GM21723 (cell line): ENCODE measurements at regions not wholly inside any gene's neighbourhood (a gene's known extent, or its start where the extent isn't known, plus 50 kb on each side); places are given as distances from the start of the nearest gene placed in this dataset.
A peak's percentile ranks its signal among the peaks of the same experiment; 100 is the strongest.
"Not testable (repeated sequence)": the region's sequence is repeated elsewhere in the genome, so short reads cannot be mapped to it uniquely, and the experiment has no call there.

Source experiments
- ATAC-seq: cut with Tn5 transposase; IDR thresholded peaks from one replicate; pipeline ENCODE4 v1.9.1; 2021; ENCODE audit warnings: mild to moderate bottlenecking, moderate library complexity; ENCODE audit not compliant: unreplicated experiment

DNA sequence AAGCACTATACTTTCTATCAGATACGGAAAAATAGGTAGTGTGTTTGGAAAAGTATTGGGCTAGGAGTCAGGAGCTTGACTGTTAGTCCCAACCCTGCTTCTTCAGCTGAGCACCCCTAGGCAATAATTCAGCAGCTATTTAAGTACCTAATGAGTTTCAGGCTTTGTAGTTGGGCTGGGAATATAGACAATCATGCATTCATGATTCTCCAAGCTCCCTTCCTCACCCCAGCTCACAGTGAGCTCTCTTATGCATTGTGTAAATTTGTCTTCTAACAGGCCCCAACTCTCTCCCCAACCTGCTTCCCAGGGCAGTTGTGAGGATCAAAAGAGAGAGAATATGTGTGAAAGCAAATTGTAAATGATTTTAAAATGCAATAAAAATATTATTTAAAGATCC lies 201.2 kb downstream of the MSX2 start:
- ATAC-seq = no peak

DNA sequence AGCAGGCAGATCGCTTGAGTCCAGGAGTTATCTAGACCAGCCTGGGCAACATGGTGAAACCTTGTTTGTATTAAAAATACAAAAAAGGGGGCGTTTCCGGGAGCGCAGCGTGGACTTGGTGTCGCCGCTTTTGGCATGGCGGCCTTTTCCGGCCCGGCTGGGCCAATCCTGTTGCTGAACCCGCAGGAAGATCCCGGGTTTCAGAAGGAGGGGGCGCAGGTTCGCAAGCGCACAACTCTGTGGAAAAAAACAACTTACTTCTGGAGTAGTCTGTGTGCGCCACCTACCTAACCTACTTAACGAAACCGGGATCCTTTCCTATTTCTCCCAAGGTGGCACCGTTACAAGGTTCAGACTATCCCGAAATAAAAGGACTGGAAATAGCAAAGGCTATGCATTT lies 198.6 kb downstream of the MSX2 start:
- no peak for ATAC-seq

DNA sequence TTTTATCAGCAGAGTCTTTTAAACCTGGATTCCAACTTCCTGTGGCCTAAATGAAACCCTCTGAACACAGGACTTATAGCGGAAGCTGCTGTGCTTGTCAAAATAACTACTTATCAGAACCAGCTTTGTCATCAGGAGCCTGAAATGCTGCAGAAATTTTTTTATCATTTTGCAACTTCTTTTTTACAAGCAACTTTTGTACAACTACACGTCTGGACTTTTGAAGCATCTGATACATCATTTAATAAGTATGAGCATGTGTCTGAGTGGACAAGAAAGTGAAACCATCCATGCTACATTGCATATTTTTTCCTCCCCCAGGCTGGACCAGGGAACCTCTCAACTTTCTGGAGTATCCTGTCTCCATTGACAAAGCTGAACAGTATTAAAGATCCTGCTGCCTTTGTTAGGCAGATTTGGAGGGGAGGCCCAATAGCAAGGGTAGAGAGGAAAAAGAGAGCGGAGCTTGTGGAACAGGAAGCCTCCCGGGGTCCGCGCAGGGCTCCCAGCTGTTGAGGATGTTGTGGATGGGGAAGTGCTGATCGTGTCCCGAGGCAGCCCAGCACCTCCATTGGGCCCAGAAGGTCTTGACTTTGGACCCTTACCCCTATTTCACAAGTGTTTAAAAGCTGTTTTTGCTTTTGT lies 196.6 kb downstream of the MSX2 start:
- ATAC-seq = no peak

DNA sequence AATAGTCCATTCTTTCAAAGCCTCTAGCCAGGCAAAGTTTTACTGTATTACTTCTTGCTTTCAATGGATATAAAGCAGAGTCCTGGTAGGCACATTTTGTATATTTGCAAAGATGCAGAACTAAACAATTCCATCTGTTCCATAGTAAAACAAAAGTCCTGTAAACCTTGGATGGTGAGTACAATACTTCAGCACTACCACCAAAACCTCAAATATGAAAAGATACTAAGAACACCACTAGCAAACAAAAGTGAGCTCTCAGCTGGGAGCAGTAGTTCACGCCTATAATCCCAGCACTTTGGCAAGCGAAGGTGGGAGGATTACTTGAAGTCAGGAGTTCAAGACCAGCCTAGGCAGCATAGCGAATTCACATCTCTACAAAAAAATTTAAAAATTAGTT lies 195.0 kb downstream of the MSX2 start:
- ATAC-seq = no peak

DNA sequence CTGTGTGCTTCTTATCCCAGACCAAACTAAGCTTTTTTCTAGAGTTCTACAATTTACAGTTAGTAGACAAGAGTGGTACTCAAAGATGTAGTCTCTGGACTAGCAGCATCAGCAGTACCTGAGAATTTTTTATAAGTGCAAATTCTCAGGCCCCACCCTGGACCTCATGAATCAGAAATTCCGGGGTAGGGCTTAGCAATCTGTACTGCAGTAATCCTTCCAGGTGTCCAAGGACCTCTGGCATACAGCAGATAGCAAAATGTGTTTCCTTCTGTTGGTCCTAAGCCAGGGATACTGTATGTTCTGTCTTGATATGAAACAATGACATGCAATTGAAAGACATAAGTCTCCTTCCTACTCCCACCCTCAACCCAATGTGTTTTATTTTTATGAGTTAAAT lies 194.3 kb downstream of the MSX2 start:
- no peak for ATAC-seq

DNA sequence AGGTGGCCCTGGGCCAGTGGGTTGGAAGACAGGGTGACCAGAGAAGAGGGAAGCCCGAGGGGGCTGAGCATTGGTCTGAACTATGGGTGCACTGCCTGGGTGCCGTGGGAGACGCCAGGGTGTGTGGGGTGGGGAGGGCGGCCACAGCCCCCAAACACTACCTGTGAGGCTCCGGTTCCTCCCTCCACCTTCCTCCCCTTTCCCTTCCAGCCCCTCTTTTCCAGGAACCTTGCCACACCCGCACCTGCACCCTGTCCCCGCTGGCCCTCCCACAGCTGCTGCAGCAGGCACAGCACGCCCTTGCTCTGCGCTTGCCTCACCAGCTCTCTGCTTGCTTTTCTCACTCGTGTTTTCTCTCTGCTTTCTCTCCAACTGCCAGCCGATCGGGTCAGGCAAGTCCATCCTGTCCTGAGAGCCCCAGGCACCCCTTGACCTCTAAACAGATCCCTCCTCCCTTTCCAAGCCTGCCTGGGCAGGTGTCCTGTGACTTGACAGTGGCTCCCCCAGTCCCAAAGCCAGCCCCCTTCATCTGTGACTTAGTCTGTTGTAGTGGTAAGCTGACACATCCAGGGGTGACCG lies 193.7 kb downstream of the MSX2 start:
- no peak for ATAC-seq

DNA sequence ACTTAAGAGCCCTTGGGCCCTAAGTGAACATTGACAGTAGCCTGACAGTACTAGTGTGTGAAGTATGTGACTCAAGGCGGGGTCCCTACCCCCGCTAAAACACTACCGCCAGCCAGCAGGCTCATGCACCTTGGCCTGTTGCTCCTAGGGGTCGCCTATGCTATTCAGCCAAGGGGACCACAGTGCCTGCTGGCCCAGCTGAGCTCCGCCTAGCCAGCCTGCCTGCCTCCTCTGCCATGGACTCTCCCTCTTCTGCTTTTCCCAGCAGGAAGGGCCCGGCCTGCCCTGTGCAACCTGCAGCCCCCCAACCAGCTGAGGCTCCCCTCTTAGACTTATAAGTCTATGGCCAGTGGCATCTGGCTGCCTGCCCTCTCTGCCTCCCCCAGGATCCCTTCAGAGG lies 193.1 kb downstream of the MSX2 start:
- not testable (repeated sequence) for ATAC-seq

DNA sequence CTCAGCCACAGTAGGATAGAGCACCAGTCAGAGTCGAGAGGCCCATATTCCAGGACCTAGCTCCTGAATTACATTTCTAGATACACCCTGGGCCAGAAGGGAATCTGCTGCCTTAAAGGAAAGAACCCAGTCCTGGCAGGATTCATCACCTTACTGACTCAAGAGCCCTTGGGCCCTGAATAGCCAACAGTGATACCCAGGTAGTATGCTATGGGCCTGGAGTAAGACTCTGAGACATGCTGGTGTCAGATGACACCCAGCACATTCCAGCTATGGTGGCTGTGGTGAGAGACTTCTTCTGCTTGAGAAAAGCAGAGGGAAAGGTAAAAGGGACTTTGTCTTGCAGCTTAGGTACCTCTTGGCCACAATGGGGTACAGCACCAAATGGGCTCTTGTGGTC lies 192.5 kb downstream of the MSX2 start:
- not testable (repeated sequence) for ATAC-seq

DNA sequence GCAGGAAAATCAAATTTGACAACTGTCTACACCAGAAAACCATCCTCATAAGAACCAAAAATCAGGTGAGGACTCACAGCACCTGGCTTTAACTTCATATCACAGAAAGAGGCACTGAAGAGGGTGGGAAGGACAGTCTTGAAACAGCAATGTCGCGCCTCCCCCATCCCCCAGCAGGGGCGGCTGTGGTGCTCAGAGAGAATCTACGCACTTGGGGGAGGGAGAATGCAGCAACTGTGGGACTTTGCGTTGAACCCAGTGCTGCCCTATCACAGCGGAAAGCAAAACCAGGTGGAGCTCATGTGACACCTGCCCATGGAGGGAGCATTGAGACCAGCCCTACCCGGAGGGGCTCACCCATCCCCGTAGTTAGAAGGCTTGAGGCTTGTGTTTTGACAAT lies 191.8 kb downstream of the MSX2 start:
- no peak for ATAC-seq

DNA sequence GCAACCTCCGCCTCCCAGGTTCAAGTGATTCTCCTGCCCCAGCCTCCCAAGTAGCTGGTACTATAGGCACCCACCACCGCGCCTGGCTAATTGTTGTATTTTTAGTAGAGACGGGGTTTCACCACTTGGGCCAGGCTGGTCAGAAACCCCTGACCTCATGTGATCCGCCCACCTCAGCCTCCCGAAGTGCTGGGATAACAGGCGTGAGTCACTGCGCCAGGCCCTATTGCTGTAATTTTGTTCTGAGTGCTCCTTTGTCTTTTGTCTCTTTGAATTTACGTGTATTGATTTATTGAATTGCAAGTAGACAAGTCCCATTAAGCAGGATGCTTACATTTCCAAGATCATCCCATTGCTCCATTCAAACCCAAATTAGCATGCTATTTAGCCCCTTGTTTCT lies 186.7 kb downstream of the MSX2 start:
- no peak for ATAC-seq

DNA sequence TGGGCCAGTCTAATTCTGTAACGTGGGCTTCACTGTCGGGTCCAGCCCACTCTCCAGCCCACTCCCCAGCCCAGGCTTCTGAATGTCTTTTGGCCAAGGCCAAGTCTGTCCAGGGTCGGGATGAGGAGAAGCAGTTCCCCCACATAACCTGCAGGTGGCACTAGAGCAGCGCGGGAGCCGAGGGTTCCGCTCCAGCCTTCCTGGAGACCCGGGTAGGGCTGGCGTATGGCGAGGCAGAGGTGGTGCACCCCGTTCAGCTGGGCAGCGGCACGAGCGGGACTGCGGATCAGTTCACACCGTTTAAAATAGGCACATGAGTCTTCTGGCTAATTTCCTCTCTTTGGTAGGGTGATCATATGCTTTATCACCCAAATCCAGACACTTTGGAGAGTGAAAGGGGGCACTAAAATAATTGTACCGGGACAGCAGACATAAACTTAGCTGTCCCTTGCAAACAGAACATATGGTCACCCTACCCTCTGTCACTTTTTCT lies 185.9 kb downstream of the MSX2 start:
- peak; percentile 86 for ATAC-seq

DNA sequence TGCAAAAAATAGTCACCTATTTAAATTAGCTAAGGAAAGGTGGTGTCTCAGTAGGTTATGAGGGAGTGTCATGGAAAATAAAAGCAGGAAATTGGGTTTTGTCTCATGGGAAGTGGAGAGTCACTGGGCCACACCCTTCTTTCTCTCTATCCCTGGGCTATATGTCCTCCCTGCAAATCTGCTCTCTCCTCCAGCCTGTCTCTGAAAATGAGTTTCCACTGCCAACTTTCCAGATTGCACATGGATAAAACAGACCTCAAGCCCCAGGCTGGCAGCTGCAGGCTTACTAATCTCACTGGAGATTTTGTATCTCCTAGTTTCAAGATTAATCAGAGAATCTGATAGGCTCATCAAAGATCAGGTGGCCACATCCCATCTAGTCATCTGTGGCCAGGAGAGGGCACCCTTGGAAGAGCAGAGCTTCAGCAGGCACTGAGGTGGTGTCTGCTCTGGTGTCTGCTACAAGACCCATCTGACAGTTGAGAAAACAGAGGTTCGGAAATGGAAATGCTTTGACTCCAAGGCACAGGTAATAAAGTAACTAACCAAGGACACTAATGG lies 178.9 kb downstream of the MSX2 start:
- ATAC-seq = no peak

DNA sequence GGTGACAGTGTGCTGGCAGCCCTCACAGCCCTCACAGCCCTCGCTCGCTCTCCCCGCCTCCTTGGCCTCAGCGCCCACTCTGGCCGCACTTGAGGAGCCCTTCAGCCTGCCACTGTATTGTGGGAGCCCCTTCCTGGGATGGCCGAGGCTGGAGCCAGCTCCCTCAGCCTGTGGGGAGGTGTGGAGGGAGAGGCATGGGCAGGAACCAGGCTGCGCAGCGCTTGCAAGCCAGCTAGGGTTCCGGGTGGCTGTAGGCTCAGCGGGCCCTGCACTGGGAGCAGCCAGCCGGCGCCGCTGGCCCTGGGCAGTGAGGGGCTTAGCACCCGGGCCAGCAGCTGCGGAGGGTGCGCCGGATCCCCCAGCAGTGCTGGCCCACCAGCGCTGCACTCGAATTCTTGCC lies 177.0 kb downstream of the MSX2 start:
- ATAC-seq = no peak

DNA sequence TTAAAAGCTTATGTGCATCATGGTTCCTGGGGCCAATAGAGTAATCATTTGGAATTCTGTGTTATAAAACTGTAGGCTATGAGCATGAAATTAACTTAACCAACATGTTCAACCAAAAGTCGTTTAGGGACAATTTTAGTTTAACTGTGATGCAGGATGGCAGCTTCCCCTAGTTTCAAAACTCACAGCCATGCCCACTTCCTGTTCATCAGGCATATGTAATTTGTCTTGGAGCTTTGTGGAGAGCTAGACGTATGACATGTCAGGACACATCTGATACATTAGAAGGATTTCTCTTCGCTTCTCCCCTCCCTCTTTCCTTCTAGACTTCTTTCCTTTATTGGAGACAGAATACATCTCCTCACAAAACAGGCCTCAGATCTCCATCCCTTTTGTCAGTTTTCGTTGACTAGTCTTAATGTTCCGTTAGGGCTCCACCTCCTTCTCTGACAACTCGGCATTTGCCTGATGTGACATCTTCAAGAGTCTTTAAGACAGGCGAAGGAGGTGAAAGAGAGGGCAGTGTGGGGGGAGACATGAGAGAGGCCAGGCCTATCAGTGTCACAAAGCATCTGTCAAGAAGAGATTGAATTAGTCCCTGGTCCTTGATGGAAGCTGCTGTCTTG lies 176.0 kb downstream of the MSX2 start:
- ATAC-seq = no peak

DNA sequence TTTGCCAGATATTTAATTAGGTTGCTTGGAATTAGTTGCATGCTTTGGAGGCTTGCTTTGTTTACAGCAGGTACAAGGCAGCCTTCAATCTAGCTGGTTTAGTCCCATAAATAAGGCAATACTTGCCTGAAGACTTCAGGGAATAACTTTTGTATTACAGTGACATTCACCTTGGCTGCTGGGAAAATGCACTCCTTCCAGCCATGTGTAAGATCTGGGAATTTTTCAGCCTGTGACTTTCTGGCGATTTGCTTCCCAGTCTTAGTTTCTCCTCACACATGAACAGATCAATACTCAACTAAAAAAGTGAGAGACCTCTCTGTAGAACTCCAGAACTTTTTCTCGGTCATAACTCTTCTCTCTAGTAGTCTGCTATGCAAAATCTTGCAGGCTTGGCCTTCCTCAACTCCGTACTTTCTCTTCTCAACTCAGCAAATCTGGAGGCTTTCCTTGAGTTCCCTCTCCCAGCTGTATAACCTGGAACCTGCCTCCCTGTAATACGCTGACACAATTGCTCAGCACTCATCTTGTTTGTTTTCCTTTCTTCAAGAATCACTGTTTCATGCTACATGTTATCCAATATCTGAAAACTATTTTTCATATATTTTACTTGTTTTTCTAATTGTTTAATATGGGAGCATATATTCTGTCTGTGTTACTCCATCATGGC lies 173.0 kb downstream of the MSX2 start:
- ATAC-seq = no peak

DNA sequence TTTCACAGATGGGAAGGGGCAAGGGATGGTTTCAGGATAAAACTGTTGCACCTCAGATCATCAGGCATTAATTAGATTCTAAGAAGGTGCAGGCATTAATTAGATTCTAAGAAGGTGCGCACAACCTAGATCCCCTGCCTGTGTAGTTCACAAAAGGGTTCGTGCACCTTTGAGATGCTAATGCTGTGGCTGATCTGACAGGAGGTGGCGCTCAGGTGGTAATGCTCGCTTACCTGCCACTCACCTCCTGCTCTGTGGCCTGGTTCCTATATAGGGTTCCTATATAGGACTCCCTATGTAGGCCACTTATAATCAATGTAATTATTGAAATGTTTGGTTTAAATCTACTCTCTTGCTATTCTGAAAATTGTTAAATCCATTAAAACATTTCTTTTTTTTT lies 171.0 kb downstream of the MSX2 start:
- no peak for ATAC-seq

DNA sequence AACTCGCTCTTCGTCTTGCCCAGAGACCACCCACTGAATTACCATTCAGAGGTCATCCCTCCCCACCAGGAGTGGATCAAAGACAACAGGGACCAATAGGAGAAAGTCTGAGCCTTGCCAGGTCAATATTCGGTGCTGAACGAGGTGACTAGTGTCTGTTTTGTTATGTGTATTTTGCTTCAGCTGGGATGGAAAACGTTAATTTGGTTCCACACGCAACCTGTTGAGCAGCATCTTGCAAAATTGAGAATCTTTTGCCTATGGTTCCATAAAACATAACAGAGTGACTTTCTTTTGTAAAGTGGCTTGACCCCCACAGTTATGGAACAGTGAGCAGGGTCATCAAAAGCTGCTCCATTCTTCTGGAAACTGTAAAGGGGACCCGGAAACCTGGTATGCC lies 168.4 kb downstream of the MSX2 start:
- no peak for ATAC-seq

DNA sequence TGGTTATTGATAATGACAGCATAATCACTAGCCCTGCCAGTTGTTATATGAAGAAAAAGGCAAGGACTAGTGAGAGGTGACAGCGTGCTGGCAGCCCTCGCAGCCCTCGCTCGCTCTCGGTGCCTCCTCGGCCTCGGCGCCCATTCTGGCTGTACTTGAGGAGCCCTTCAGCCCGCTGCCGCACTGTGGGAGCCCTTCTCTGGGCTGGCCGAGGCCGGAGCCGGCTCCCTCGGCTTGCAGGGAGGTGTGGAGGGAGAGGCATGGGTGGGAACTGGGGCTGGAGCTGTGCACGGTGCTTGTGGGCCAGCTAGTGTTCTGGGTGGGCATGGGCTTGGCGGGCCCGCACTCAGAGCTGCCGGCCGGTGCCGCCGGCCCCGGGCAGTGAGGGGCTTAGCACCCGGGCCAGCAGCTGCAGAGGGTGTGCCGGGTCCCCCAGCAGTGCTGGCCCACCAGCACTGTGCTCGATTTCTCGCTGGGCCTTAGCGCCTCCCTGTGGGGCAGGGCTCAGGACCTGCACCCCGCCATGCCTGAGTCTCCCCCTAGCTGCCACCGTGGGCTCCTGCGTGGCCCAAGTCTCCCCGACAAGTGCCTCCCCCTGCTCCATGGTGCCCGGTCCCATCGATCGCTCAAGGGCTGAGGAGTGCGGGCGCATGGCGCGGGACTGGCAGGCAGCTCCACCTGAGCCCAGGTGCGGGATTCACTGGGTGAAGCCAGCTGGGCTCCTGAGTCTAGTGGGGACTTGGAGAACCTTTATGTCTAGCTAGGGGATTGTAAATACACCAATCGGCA lies 156.2 kb downstream of the MSX2 start:
- not testable (repeated sequence) for ATAC-seq

DNA sequence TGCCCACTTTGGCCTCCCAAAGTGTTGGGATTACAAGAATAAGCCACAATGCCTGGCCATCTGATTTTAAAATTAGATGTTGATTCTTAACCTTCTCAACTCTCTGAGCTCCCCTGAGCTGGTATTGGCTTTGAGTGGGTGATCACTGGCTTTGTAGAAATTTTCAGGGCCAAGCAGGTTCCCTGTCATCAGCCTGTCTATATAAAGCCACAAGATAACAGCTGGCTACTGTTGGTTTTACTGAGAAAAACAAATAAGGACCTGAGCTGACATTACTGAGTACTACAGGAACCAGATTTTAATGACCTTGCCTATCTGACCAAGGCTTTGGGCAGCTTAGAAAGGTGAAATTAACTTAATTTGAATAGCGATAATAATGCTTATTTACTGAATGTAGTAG lies 153.6 kb downstream of the MSX2 start:
- ATAC-seq = no peak

DNA sequence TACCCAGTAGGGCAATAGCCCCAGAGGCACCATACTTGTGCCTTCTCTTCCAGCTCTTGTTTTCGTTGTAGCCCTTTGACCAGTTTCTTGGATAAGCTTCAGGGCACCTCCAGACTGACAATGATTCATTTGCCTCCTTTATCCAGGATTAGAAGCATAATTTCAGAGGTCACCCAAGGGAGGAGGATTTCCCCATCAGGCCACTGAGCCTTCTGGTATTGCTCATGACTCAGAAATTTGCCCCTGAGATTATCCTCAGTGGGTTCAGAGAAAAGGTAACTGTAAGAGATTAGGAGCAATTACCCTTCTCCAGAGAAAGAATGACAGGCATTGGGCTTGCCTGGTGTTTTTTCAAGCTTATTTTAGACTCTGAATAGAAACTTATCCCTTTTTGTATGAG lies 147.9 kb downstream of the MSX2 start:
- no peak for ATAC-seq

DNA sequence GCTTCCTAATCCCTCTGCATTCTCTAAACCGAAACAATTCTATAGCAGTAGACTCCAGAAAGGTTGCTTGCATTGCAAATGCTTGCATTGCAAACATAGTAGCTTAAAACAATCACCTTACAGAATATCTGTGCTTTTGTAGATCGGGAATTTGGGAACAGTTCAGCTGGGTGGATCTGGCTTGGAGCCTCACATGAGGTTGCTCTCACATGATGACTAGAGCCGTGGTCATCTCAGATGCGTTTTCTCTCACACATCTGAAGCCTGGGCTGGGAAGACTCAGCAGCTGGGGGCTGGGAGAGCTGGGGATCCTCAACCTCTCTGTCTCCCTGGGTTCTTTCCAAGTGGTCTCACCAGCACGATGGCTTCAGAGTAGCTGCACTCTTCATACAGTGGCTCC lies 127.8 kb downstream of the MSX2 start:
- ATAC-seq = no peak
